HepG2 (cell line): ENCODE measurements at regions not wholly inside any gene's neighbourhood (a gene's known extent, or its start where the extent isn't known, plus 50 kb on each side); places are given as distances from the start of the nearest gene placed in this dataset.
A peak's percentile ranks its signal among the peaks of the same experiment; 100 is the strongest.

Experiments
- ARID5B ChIP-seq: IDR thresholded peaks from 2 replicates; pipeline ENCODE4 v1.4.0; 2020; ENCODE audit warnings: mild to moderate bottlenecking, missing genetic modification reagents
- ATF5 ChIP-seq: sonication (generic); formaldehyde crosslinking; IDR thresholded peaks from 2 replicates; pipeline ENCODE4 v1.4.0; 2020; ENCODE audit warnings: mild to moderate bottlenecking, low read depth, missing genetic modification reagents
- CENPBD1 ChIP-seq: sonication (generic); formaldehyde crosslinking; IDR thresholded peaks from 2 replicates; pipeline ENCODE4 v1.8.0; 2022; ENCODE audit warnings: missing genetic modification reagents, low read depth, mild to moderate bottlenecking, borderline replicate concordance
- CREM ChIP-seq, 2 experiments: sonication (generic) in 1 of 2; formaldehyde crosslinking in 1 of 2; IDR thresholded peaks; 2 replicates each; pipeline versions ENCODE4 v1.4.0 to v1.6.1; 2016 to 2020; ENCODE audit warnings: antibody characterized with exemption in 1 of 2, mild to moderate bottlenecking in 1 of 2, missing genetic modification reagents in 1 of 2
- FOXP1 ChIP-seq, 2 experiments: fragments of 450-650 bp in 1 of 2; IDR thresholded peaks; 2 replicates each; pipeline ENCODE4 v1.6.1; 2017 to 2018; ENCODE audit warnings: antibody characterized with exemption in 1 of 2
- HOXA9 ChIP-seq: sonication (generic); formaldehyde crosslinking; IDR thresholded peaks from 2 replicates; pipeline ENCODE4 v1.8.1; 2022; ENCODE audit warnings: missing genetic modification reagents, mild to moderate bottlenecking, moderate library complexity, borderline replicate concordance
- MIXL1 ChIP-seq: IDR thresholded peaks from 2 replicates; pipeline ENCODE4 v1.6.1; 2016
- NR2F2 ChIP-seq: IDR thresholded peaks from 2 replicates; pipeline ENCODE4 v1.6.1; 2012; ENCODE audit warnings: low read depth, inconsistent platforms, borderline replicate concordance
- PAXIP1 ChIP-seq: sonication (generic); formaldehyde crosslinking; conservative IDR thresholded peaks from 2 replicates; pipeline ENCODE4 v1.4.0; 2020; ENCODE audit warnings: mild to moderate bottlenecking, missing genetic modification reagents, moderate library complexity
- TCF7 ChIP-seq: sonication (generic); IDR thresholded peaks from 2 replicates; pipeline ENCODE4 v1.6.1; 2016; ENCODE audit warnings: antibody characterized with exemption, low read depth
- TRIM22 ChIP-seq: fragments of 450-650 bp; IDR thresholded peaks from 2 replicates; pipeline ENCODE4 v1.6.1; 2017
- TRIM24 ChIP-seq: sonication (generic); formaldehyde crosslinking; IDR thresholded peaks from 2 replicates; pipeline ENCODE4 v1.8.0; 2022; ENCODE audit warnings: mild to moderate bottlenecking, missing genetic modification reagents
- ZMYM2 ChIP-seq: sonication (generic); formaldehyde crosslinking; IDR thresholded peaks from 2 replicates; pipeline ENCODE4 v1.8.0; 2022; ENCODE audit warnings: mild to moderate bottlenecking, missing genetic modification reagents
- ZNF17 ChIP-seq: sonication (generic); formaldehyde crosslinking; IDR thresholded peaks from 2 replicates; pipeline ENCODE4 v1.5.0; 2020; ENCODE audit warnings: mild to moderate bottlenecking, missing genetic modification reagents

- TF ChIP-seq PAXIP1 (CRISPR knock-in tag) = peak; percentile 55
- peak; percentile 15; the same call in 1 of the 2 replicates for TF ChIP-seq ARID5B (CRISPR knock-in tag)
- no peak for TF ChIP-seq ATF5 (CRISPR knock-in tag)
- no peak for TF ChIP-seq CREM (IDR thresholded peaks at IDR 0.05)
- TF ChIP-seq CREM (CRISPR knock-in tag; IDR thresholded peaks at IDR 0.05) = no peak
- TF ChIP-seq TCF7 = 0 out of 2 replicates have a peak, but pooled peaks have one; percentile 20
- TF ChIP-seq CENPBD1 (CRISPR knock-in tag) = no peak
- TF ChIP-seq TRIM24 (CRISPR knock-in tag) = no peak
- TF ChIP-seq ZNF17 (CRISPR knock-in tag) = no peak
- no peak for TF ChIP-seq FOXP1 (IDR thresholded peaks at IDR 0.05)
- TF ChIP-seq FOXP1 (CRISPR knock-in tag; IDR thresholded peaks at IDR 0.05) = peak; percentile 24; the same call in 1 of the 2 replicates
- 0 out of 2 replicates have a peak, but pooled peaks have one; percentile 20 for TF ChIP-seq NR2F2
- peak; percentile 58; the same call in 1 of the 2 replicates for TF ChIP-seq MIXL1 (CRISPR knock-in tag)
- no peak for TF ChIP-seq TRIM22
- no peak for TF ChIP-seq HOXA9 (CRISPR knock-in tag)
- no peak for TF ChIP-seq ZMYM2 (CRISPR knock-in tag)
Measured at GRCh38 chr4:32841217-32841616, 2121.0 kb downstream of the PCDH7 start (continued).
